Epithelial cell of proximal tubule (primary cell): ENCODE measurements at regions not wholly inside any gene's neighbourhood (a gene's known extent, or its start where the extent isn't known, plus 50 kb on each side); places are given as distances from the start of the nearest gene placed in this dataset.

Experiments
- DNase-seq: peaks from one replicate; pipeline ENCODE4 v3.0.0-alpha.2; 2011; ENCODE audit warnings: low read depth
- H3K4me3 ChIP-seq: 2 replicates; pipeline ENCODE4 v1.5.1; 2011; ENCODE audit warnings: low read depth, mild to moderate bottlenecking, low read length
- CTCF ChIP-seq: conservative IDR thresholded peaks from 2 replicates; pipeline ENCODE4 v1.5.1; 2012; ENCODE audit warnings: low read depth, mild to moderate bottlenecking, low read length

GRCh38 chr16:73537921-73538320 lies 490.0 kb upstream of the ZFHX3 start:
- TF ChIP-seq CTCF = no peak
- no peak overlapping the region for H3K4me3 ChIP-seq
- DNase-seq = no peak

GRCh38 chr16:73536931-73537330 lies 489.0 kb upstream of the ZFHX3 start:
- no peak for DNase-seq
- TF ChIP-seq CTCF = no peak
- H3K4me3 ChIP-seq = no peak overlapping the region

- TF ChIP-seq CTCF = no peak
- H3K4me3 ChIP-seq = no peak overlapping the region
- DNase-seq = no peak
Measured at GRCh38 chr16:73531021-73531420, 483.1 kb upstream of the ZFHX3 start.

- TF ChIP-seq CTCF = no peak
- DNase-seq = no peak
- no peak overlapping the region for H3K4me3 ChIP-seq
Measured at GRCh38 chr16:73530529-73530928, 482.6 kb upstream of the ZFHX3 start.

GRCh38 chr16:73529303-73530012 lies 481.5 kb upstream of the ZFHX3 start:
- no peak for TF ChIP-seq CTCF
- H3K4me3 ChIP-seq = no peak overlapping the region
- no peak for DNase-seq

GRCh38 chr16:73527187-73527586 lies 479.3 kb upstream of the ZFHX3 start:
- no peak for DNase-seq
- no peak for TF ChIP-seq CTCF
- H3K4me3 ChIP-seq = no peak overlapping the region
